Bronchial epithelial cell (primary cell): ENCODE measurements at regions not wholly inside any gene's neighbourhood (a gene's known extent, or its start where the extent isn't known, plus 50 kb on each side); places are given as distances from the start of the nearest gene placed in this dataset.

Experiments used
- DNase-seq: peaks from one replicate; pipeline ENCODE4 v3.0.0-alpha.2; 2010; ENCODE audit warnings: low read depth
- FAIRE-seq: peaks from 2 replicates; lab custom pipeline; 2011; peaks lifted over from hg19 to GRCh38; lab: Jason Lieb, UNC
- H3K27me3 ChIP-seq: 2 replicates; pipeline ENCODE4 v1.5.1; 2011; ENCODE audit warnings: low read length; ENCODE audit not compliant: control insufficient read depth, insufficient read depth
- H3K36me3 ChIP-seq: 2 replicates; pipeline ENCODE4 v1.5.1; 2011; ENCODE audit warnings: low read length; ENCODE audit not compliant: control insufficient read depth, insufficient read depth
- H3K4me3 ChIP-seq: 2 replicates; pipeline ENCODE4 v1.5.1; 2011; ENCODE audit warnings: mild to moderate bottlenecking, low read depth, low read length, control low read depth
- TF ChIP-seq, protein P1 (sequence below): IDR thresholded peaks from 2 replicates; pipeline ENCODE4 v1.5.1; 2011; ENCODE audit warnings: mild to moderate bottlenecking, moderate library complexity, low read length, control low read depth, inconsistent platforms; ENCODE audit not compliant: insufficient read depth, severe bottlenecking

- no peaks in the 10 kb centered on the region for H3K27me3 ChIP-seq
- DNase-seq: no peak
- no peak for FAIRE-seq
- H3K4me3 ChIP-seq: no peak overlapping the region
- no peaks in the 10 kb centered on the region for H3K36me3 ChIP-seq
- TF ChIP-seq, protein P1, sequence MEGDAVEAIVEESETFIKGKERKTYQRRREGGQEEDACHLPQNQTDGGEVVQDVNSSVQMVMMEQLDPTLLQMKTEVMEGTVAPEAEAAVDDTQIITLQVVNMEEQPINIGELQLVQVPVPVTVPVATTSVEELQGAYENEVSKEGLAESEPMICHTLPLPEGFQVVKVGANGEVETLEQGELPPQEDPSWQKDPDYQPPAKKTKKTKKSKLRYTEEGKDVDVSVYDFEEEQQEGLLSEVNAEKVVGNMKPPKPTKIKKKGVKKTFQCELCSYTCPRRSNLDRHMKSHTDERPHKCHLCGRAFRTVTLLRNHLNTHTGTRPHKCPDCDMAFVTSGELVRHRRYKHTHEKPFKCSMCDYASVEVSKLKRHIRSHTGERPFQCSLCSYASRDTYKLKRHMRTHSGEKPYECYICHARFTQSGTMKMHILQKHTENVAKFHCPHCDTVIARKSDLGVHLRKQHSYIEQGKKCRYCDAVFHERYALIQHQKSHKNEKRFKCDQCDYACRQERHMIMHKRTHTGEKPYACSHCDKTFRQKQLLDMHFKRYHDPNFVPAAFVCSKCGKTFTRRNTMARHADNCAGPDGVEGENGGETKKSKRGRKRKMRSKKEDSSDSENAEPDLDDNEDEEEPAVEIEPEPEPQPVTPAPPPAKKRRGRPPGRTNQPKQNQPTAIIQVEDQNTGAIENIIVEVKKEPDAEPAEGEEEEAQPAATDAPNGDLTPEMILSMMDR: no peak
These were observed 128.4 kb upstream of the IGF1R start for GRCh38 chr15:98519767-98520550.

- no peak for FAIRE-seq
- Histone ChIP-seq H3K4me3 (no peak overlapping the region), H3K36me3 (no peaks in the 10 kb centered on the region), H3K27me3 (no peaks in the 10 kb centered on the region)
- DNase-seq: no peak
- TF ChIP-seq, protein P1: no peak
These were observed 126.2 kb upstream of the IGF1R start for GRCh38 chr15:98522127-98522526.

DNA sequence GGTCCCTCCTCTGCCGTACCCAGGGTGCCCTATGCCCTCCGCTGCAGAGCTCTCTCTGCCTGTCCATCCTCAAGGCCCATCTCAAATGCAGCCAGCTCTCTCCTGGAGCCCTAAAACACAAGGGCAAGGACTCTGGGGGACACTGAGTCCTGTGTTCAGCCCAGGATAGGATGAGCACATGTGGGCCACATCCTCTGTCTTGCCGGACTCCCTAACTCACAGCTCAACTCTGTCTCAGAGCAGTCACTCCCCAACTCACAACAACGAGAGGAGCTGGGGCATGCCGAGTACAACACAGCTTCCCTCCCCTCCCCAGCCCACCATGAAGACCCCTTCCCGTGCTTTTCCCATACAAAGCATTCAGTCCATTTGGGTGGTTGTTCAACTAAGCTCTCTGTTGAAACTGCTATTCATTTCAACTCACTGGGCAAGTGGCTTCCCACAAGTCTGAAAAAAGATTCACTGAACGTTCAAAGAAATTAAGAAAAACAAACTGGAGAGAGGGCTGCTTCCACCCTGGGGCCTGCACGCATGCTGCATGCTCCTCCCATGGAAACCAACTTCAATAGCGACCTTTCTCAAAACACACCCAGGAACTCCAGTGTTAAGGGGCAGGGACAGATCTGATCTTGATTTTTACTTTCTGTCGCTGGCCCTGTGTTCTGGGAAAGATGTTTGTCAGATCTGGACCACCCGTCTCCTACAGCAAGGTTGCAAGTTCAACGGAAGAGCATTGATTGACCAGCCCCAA lies 124.3 kb upstream of the IGF1R start:
- TF ChIP-seq, protein P1: no peak
- no peak overlapping the region for H3K4me3 ChIP-seq
- H3K36me3 ChIP-seq: no peaks in the 10 kb centered on the region
- DNase-seq: no peak
- H3K27me3 ChIP-seq: peaks cover 4% of the 10 kb centered on the region
- FAIRE-seq: no peak

DNA sequence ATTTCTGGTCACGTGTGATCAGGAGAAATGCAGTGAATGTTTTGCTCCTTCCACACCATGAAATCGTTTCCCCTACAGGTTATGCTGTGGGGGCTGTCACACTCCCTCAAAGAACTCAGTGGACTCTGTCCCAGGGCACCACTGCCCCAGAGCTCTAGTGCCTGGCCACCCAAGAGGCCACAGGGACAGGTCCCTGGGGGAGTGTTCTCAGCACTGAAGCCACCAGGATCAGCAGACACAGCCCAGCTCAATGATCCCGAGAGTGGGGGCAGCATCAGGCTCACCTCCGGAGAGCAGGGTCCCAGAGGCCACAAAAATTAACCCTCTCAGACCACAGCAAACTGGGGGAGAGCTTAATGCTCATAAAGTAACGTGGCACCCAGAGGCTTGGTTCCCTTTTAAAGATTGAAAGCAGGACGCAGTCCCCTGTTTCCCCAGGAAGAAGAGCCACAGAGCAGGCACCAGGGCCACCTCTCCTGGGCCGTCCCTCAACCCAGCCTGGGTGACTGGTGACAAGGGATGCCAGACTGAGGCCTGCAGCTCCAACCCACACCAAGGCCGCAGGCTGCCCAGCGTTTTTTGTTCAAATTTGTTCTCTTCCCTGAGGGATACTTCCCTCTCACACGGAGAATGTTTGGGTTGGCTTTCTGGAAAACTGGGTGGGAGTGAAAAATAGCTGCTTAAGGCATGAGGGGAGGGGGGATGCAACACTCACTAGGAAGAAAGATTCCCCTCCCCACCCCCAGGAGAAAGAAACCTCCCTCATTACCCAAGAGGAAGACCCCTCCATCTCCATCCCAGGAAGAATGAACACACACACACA lies 123.3 kb upstream of the IGF1R start:
- H3K27me3 ChIP-seq: peaks cover 4% of the 10 kb centered on the region
- DNase-seq: no peak
- H3K4me3 ChIP-seq: no peak overlapping the region
- no peaks in the 10 kb centered on the region for H3K36me3 ChIP-seq
- no peak for FAIRE-seq
- TF ChIP-seq, protein P1: no peak

GRCh38 chr15:98525661-98526001 lies 122.7 kb upstream of the IGF1R start:
- H3K36me3 ChIP-seq: no peaks in the 10 kb centered on the region
- TF ChIP-seq, protein P1: no peak
- H3K4me3 ChIP-seq: no peak overlapping the region
- no peak for FAIRE-seq
- peaks cover 4% of the 10 kb centered on the region for H3K27me3 ChIP-seq
- DNase-seq: no peak
